ENCODE measurements at regions not wholly inside any gene's neighbourhood (a gene's known extent, or its start where the extent isn't known, plus 50 kb on each side); places are given as distances from the start of the nearest gene placed in this dataset.
A peak's percentile ranks its signal among the peaks of the same experiment; 100 is the strongest.

- H3K27me3 ChIP-seq: no peaks in the 10 kb centered on the region
- no peak overlapping the region for H3K9ac ChIP-seq
- H3K36me3 Mint-ChIP-seq: no peaks in the 10 kb centered on the region
- H3K4me2 ChIP-seq: peak overlapping the region; percentile 42
- TF ChIP-seq EZH2 (IDR thresholded peaks at IDR 0.05) (no peak), EZH2phosphoT487 (IDR thresholded peaks at IDR 0.05) (no peak)
- TF ChIP-seq, protein P1, sequence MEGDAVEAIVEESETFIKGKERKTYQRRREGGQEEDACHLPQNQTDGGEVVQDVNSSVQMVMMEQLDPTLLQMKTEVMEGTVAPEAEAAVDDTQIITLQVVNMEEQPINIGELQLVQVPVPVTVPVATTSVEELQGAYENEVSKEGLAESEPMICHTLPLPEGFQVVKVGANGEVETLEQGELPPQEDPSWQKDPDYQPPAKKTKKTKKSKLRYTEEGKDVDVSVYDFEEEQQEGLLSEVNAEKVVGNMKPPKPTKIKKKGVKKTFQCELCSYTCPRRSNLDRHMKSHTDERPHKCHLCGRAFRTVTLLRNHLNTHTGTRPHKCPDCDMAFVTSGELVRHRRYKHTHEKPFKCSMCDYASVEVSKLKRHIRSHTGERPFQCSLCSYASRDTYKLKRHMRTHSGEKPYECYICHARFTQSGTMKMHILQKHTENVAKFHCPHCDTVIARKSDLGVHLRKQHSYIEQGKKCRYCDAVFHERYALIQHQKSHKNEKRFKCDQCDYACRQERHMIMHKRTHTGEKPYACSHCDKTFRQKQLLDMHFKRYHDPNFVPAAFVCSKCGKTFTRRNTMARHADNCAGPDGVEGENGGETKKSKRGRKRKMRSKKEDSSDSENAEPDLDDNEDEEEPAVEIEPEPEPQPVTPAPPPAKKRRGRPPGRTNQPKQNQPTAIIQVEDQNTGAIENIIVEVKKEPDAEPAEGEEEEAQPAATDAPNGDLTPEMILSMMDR (IDR thresholded peaks at IDR 0.05): no peak
- no peaks in the 10 kb centered on the region for H3K36me3 ChIP-seq
- H3K4me3 ChIP-seq: no peak overlapping the region
- peaks cover 32% of the 10 kb centered on the region for H3K4me1 Mint-ChIP-seq
- H3K4me1 ChIP-seq: peaks cover 11% of the 10 kb centered on the region
- H3F3A ChIP-seq (ENCODE audit: low read depth): peaks cover 5% of the 10 kb centered on the region
- no peaks in the 10 kb centered on the region for H3K27me3 Mint-ChIP-seq (ENCODE audit: insufficient read depth, low read depth)
- H3K4me3 Mint-ChIP-seq: peak overlapping the region; percentile 25
- H3K79me2 ChIP-seq (ENCODE audit: low read depth): no peaks in the 10 kb centered on the region
- H3K27ac Mint-ChIP-seq: peak overlapping the region; percentile 92
- no peaks in the 10 kb centered on the region for H4K20me1 ChIP-seq (ENCODE audit: low read depth)
- peak; percentile 36 for DNase-seq (ENCODE audit: low spot score)
- no peak overlapping the region for H3K27ac ChIP-seq
- H3K9me3 ChIP-seq (ENCODE audit: low read depth): no peaks in the 10 kb centered on the region
- peaks cover 11% of the 10 kb centered on the region for H3K9me3 Mint-ChIP-seq
- peak overlapping the region; percentile 57 for H2AFZ ChIP-seq (replicated peaks)
These were observed 77.0 kb downstream of the PDCL3 start for GRCh38 chr2:100639588-100640390.

DNA sequence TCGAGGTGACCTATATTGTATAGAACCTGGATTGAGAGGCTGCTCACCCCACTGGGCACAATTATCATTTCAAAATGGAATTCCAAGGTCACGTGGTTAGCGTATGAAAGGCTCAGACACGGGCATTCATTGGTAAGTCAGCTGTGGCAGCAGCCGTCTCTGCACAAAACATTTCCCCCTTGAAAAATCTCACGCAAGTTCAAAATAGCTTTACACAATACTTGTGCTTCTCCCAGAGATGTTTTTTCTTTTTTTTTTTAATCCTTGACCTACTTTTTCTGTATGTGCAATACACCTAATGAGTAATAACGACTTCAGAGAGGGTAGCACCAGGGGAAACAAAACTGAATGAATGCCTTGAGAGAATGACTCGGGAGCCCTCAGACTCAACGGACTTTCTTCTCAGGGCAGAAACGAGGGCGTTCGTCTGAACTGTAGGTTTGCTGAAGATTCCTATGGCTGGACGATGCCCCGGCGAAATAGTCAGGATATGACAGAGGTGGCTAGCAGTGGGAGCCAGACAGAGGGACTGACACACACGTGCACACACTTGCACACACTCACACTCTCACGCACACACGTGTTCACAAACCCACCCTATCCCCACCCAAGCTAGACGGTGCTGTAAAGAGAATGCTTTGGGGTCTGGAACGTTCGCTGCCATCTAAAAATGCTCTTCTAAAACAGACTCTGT, 77.8 kb downstream of the PDCL3 start:
- peaks cover 11% of the 10 kb centered on the region for H3K9me3 Mint-ChIP-seq
- Histone ChIP-seq H3K27me3 (no peaks in the 10 kb centered on the region), H3K4me2 (no peak overlapping the region), H3F3A (ENCODE audit: low read depth) (peaks cover 5% of the 10 kb centered on the region), H3K9me3 (ENCODE audit: low read depth) (no peaks in the 10 kb centered on the region), H3K79me2 (ENCODE audit: low read depth) (no peaks in the 10 kb centered on the region), H4K20me1 (ENCODE audit: low read depth) (no peaks in the 10 kb centered on the region), H3K9ac (no peak overlapping the region), H3K27ac (no peak overlapping the region), H3K4me3 (no peak overlapping the region), H3K4me1 (peaks cover 11% of the 10 kb centered on the region), H3K36me3 (no peaks in the 10 kb centered on the region), H2AFZ (replicated peaks) (peak overlapping the region; percentile 57)
- H3K4me3 Mint-ChIP-seq: peak overlapping the region; percentile 62
- peak overlapping the region; percentile 95 for H3K27ac Mint-ChIP-seq
- H3K27me3 Mint-ChIP-seq (ENCODE audit: insufficient read depth, low read depth): peaks cover 2% of the 10 kb centered on the region
- no peak for DNase-seq (ENCODE audit: low spot score)
- no peaks in the 10 kb centered on the region for H3K36me3 Mint-ChIP-seq
- H3K4me1 Mint-ChIP-seq: peaks cover 39% of the 10 kb centered on the region
- TF ChIP-seq EZH2 (IDR thresholded peaks at IDR 0.05): no peak
- TF ChIP-seq EZH2phosphoT487 (IDR thresholded peaks at IDR 0.05): no peak
- TF ChIP-seq, protein P1 (IDR thresholded peaks at IDR 0.05): no peak

- DNase-seq (ENCODE audit: low spot score): no peak
These were observed 78.3 kb downstream of the PDCL3 start for GRCh38 chr2:100641125-100641435.

More at GRCh38 chr2:100641125-100641435, 78.3 kb downstream of the PDCL3 start:
- no peak for TF ChIP-seq EZH2phosphoT487 (IDR thresholded peaks at IDR 0.05)
- TF ChIP-seq, protein P1 (IDR thresholded peaks at IDR 0.05): no peak
- no peak for TF ChIP-seq EZH2 (IDR thresholded peaks at IDR 0.05)
- H3K4me3 Mint-ChIP-seq: no peak overlapping the region
- H3K27ac Mint-ChIP-seq: peak overlapping the region; percentile 95
- peaks cover 2% of the 10 kb centered on the region for H3K27me3 Mint-ChIP-seq (ENCODE audit: insufficient read depth, low read depth)
- Histone ChIP-seq H3K79me2 (ENCODE audit: low read depth) (no peaks in the 10 kb centered on the region), H3K9ac (no peak overlapping the region), H3K4me3 (no peak overlapping the region), H3K9me3 (ENCODE audit: low read depth) (no peaks in the 10 kb centered on the region), H3K36me3 (no peaks in the 10 kb centered on the region), H3K27me3 (no peaks in the 10 kb centered on the region), H3K4me2 (no peak overlapping the region), H3F3A (ENCODE audit: low read depth) (peaks cover 5% of the 10 kb centered on the region), H2AFZ (replicated peaks) (no peak overlapping the region), H3K27ac (no peak overlapping the region), H3K4me1 (peaks cover 11% of the 10 kb centered on the region), H4K20me1 (ENCODE audit: low read depth) (no peaks in the 10 kb centered on the region)
- peaks cover 11% of the 10 kb centered on the region for H3K9me3 Mint-ChIP-seq
- no peaks in the 10 kb centered on the region for H3K36me3 Mint-ChIP-seq
- H3K4me1 Mint-ChIP-seq: peaks cover 44% of the 10 kb centered on the region
